Endothelial cell of umbilical vein (primary cell): ENCODE measurements at regions not wholly inside any gene's neighbourhood (a gene's known extent, or its start where the extent isn't known, plus 50 kb on each side); places are given as distances from the start of the nearest gene placed in this dataset.

ENCODE experiments used
- BruUV-seq: library from RNA; stranded (reverse); fragments of 400-500 nt; replicated peaks from 2 replicates; lab custom pipeline; 2021; lab: Mats Ljungman, UMichigan
- CTCF ChIA-PET: fragments of 300-600, 350-600 bp; sonication (Branson Sonifier 250); formaldehyde crosslinking; loops from one replicate; lab custom pipeline; 2021; ENCODE audit warnings: antibody characterized with exemption, inconsistent platforms; lab: Charles Lee
- POLR2A ChIA-PET: fragments of 300-600, 350-600 bp; sonication (Branson Sonifier 250); formaldehyde crosslinking; loops from one replicate; lab custom pipeline; 2021; ENCODE audit warnings: antibody characterized with exemption, inconsistent platforms; lab: Charles Lee
- DNase-seq: peaks from one replicate; pipeline ENCODE4 v3.0.0-alpha.2; 2011; ENCODE audit warnings: low read depth, low spot score
- FAIRE-seq: peaks from 2 replicates; lab custom pipeline; 2011; peaks lifted over from hg19 to GRCh38; lab: Jason Lieb, UNC
- H2AFZ ChIP-seq: 2 replicates; pipeline ENCODE4 v1.6.0; 2012; ENCODE audit warnings: low read depth, low read length, control low read depth, inconsistent platforms
- H3K27ac ChIP-seq: 2 replicates; pipeline ENCODE4 v1.5.1; 2011; ENCODE audit warnings: low read depth, mild to moderate bottlenecking, control low read depth, low read length, moderate library complexity; ENCODE audit not compliant: insufficient read depth
- H3K27me3 ChIP-seq, 2 experiments: 2 replicates each; pipeline versions ENCODE4 v1.6.0 to v1.6.1; 2011; ENCODE audit warnings: low read length in 2 of 2, mixed read lengths in 1 of 2; ENCODE audit not compliant: control insufficient read depth in 2 of 2, insufficient read depth in 2 of 2
- H3K36me3 ChIP-seq, 2 experiments: 2 replicates in 1 of 2; 3 replicates in 1 of 2; pipeline ENCODE4 v1.5.1; 2011; ENCODE audit warnings: low read length in 2 of 2, mild to moderate bottlenecking in 1 of 2, moderate library complexity in 1 of 2; ENCODE audit not compliant: control insufficient read depth in 2 of 2, insufficient read depth in 2 of 2; ENCODE audit errors: extremely low read depth in 1 of 2
- H3K4me1 ChIP-seq: 3 replicates; pipeline ENCODE4 v1.5.1; 2011; ENCODE audit warnings: mild to moderate bottlenecking, low read length; ENCODE audit not compliant: control insufficient read depth, insufficient read depth; ENCODE audit errors: extremely low read depth
- H3K4me2 ChIP-seq: 2 replicates; pipeline ENCODE4 v1.6.1; 2011; ENCODE audit warnings: low read length, control low read depth, mixed read lengths; ENCODE audit not compliant: insufficient read depth
- H3K4me3 ChIP-seq, 3 experiments: fragments of 200-600 bp in 1 of 3; sonication (generic), shearing (Covaris generic) in 1 of 3; replicated peaks in 1 of 3; 2 replicates each; pipeline ENCODE4 v1.5.1; 2011 to 2016; ENCODE audit warnings: control low read depth in 3 of 3, low read length in 3 of 3, mild to moderate bottlenecking in 2 of 3, inconsistent platforms in 1 of 3, low read depth in 1 of 3, moderate library complexity in 1 of 3; ENCODE audit not compliant: insufficient read depth in 1 of 3
- H3K79me2 ChIP-seq: 2 replicates; pipeline ENCODE4 v1.6.0; 2012; ENCODE audit warnings: low read length, inconsistent platforms; ENCODE audit not compliant: control insufficient read depth, insufficient read depth
- H3K9ac ChIP-seq: replicated peaks from 2 replicates; pipeline ENCODE3; 2011; ENCODE audit warnings: low read length, control low read depth; ENCODE audit not compliant: insufficient read depth; ENCODE audit errors: extremely low read depth
- H3K9me1 ChIP-seq: replicated peaks from 3 replicates; pipeline ENCODE4 v1.6.0; 2011; ENCODE audit warnings: mild to moderate bottlenecking, low read length; ENCODE audit not compliant: control insufficient read depth, insufficient read depth; ENCODE audit errors: extremely low read depth
- H3K9me3 ChIP-seq: replicated peaks from 2 replicates; pipeline ENCODE4 v1.5.1; 2012; ENCODE audit warnings: low read length, inconsistent platforms; ENCODE audit not compliant: control insufficient read depth, insufficient read depth
- H4K20me1 ChIP-seq: replicated peaks from 2 replicates; pipeline ENCODE3; 2011; ENCODE audit warnings: mild to moderate bottlenecking, low read length; ENCODE audit not compliant: control insufficient read depth, insufficient read depth; ENCODE audit errors: extremely low read depth
- EZH2 ChIP-seq: IDR thresholded peaks from 2 replicates; pipeline ENCODE4 v1.6.1; 2012; ENCODE audit warnings: borderline replicate concordance, low read depth, mild to moderate bottlenecking, moderate library complexity, low read length, inconsistent platforms; ENCODE audit not compliant: severe bottlenecking
- FOS ChIP-seq: IDR thresholded peaks from 2 replicates; pipeline ENCODE4 v1.6.1; 2011; ENCODE audit warnings: mild to moderate bottlenecking, low read length, moderate library complexity, borderline replicate concordance; ENCODE audit not compliant: insufficient read depth
- GATA2 ChIP-seq: IDR thresholded peaks from 2 replicates; pipeline ENCODE4 v1.7.0; 2011; ENCODE audit warnings: low read depth, mild to moderate bottlenecking, moderate library complexity, mixed read lengths, low read length; ENCODE audit not compliant: insufficient read length, insufficient read depth
- JUN ChIP-seq: IDR thresholded peaks from 2 replicates; pipeline ENCODE4 v1.6.1; 2011; ENCODE audit warnings: borderline replicate concordance, low read depth; ENCODE audit not compliant: insufficient read length, insufficient read depth
- MYC ChIP-seq: IDR thresholded peaks from one replicate; pipeline ENCODE4 v1.6.1; 2011; ENCODE audit warnings: mild to moderate bottlenecking, low read depth, low read length
- POLR2AphosphoS5 ChIP-seq: IDR thresholded peaks from 2 replicates; pipeline ENCODE4 v1.6.1; 2012; ENCODE audit warnings: low read depth, mild to moderate bottlenecking, control low read depth, low read length, moderate library complexity; ENCODE audit not compliant: insufficient read depth
- dilution Hi-C: fragments of 300-500 bp; cut with MboI; formaldehyde crosslinking; loops from one replicate; pipeline ENCODE4 v1.15.0; 2019; ENCODE audit warnings: low sequenced_read_pairs; ENCODE audit not compliant: extremely low pct_ligation_motif_present
- intact Hi-C: fragments of 100-400 bp; cut with micrococcal nuclease; formaldehyde crosslinking; loops from one replicate; pipeline ENCODE4 v1.10.0; 2022
- TF ChIP-seq, protein P1 (sequence below), 2 donors: IDR thresholded peaks; 1 replicate in 1 of 2; 2 replicates in 1 of 2; pipeline ENCODE4 v1.5.1; 2011; ENCODE audit warnings: low read length in 2 of 2, mild to moderate bottlenecking in 2 of 2, moderate library complexity in 2 of 2, control low read depth in 1 of 2, inconsistent platforms in 1 of 2, low read depth in 1 of 2; ENCODE audit not compliant: insufficient read depth in 1 of 2; ENCODE audit errors: extremely low read depth in 1 of 2

DNA sequence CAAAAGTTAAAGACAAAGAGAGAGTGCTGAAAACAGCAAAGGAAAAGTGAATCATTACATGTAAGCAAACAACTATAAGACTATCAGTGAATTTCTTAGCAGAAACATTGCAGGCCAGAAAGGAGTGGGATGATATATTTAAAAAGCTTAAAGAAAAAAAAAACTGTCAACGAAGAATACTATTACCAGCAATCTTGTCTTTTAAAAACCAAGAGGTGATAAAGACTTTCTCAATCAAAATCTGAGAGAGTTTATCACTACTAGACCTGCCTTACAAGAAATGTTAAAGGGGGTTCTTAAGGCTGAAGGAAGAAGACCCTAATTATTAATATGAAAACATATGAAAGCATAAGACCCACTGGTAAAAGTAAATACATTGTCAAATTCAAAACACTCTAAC is 132.5 kb upstream of the ZCCHC13 start:
- TF ChIP-seq POLR2AphosphoS5 (no peak), GATA2 (no peak), FOS (no peak), JUN (no peak)
- dilution Hi-C loops (no loop called here), intact Hi-C loops (no loop called here)
- no peak overlapping the region for H3K27ac ChIP-seq
- DNase-seq = no peak
- H4K20me1 ChIP-seq = no peaks in the 10 kb centered on the region
- no peak overlapping the region for H2AFZ ChIP-seq
- no peaks in the 10 kb centered on the region for H3K9me3 ChIP-seq
- POLR2A ChIA-PET = no interaction called here
- H3K36me3 ChIP-seq = no peaks in the 10 kb centered on the region
- CTCF ChIA-PET = no interaction called here
- BruUV-seq = no TSS peak
- H3K4me1 ChIP-seq = no peaks in the 10 kb centered on the region
- H3K4me3 ChIP-seq = no peak overlapping the region
- FAIRE-seq = no peak
- H3K79me2 ChIP-seq = no peaks in the 10 kb centered on the region
- H3K9ac ChIP-seq = no peak overlapping the region
- H3K27me3 ChIP-seq = no peaks in the 10 kb centered on the region
- no peak overlapping the region for H3K4me2 ChIP-seq
- H3K9me1 ChIP-seq = no peaks in the 10 kb centered on the region

DNA sequence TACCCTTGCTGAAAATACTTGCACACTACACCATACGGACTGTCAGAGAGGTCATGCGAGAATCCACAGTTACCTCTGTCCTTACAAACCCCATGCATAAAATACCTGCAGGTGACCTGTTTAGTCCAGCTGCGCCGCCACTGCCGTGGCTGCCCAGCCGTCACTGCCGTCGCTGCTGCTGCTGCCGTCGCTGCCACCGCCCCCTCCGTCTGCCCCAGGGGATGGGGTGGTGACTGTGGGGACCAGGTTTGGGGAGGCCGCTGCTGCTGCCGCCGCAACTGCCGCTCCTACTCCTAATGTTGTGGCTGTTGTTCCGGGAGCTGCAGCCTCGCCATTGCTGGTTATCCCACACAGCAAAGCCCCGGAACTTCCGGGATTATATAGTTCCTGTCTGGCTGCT is 141.8 kb upstream of the ZCCHC13 start:
- no peak overlapping the region for H3K4me3 ChIP-seq
- H3K9me1 ChIP-seq = no peaks in the 10 kb centered on the region
- ChIA-PET CTCF (no interaction called here), POLR2A (no interaction called here)
- H3K27me3 ChIP-seq = no peaks in the 10 kb centered on the region
- BruUV-seq = no TSS peak
- no peak for DNase-seq
- no peak for FAIRE-seq
- H3K27ac ChIP-seq = no peak overlapping the region
- no peaks in the 10 kb centered on the region for H4K20me1 ChIP-seq
- TF ChIP-seq MYC (no peak), EZH2 (no peak), FOS (no peak)
- TF ChIP-seq, protein P1, sequence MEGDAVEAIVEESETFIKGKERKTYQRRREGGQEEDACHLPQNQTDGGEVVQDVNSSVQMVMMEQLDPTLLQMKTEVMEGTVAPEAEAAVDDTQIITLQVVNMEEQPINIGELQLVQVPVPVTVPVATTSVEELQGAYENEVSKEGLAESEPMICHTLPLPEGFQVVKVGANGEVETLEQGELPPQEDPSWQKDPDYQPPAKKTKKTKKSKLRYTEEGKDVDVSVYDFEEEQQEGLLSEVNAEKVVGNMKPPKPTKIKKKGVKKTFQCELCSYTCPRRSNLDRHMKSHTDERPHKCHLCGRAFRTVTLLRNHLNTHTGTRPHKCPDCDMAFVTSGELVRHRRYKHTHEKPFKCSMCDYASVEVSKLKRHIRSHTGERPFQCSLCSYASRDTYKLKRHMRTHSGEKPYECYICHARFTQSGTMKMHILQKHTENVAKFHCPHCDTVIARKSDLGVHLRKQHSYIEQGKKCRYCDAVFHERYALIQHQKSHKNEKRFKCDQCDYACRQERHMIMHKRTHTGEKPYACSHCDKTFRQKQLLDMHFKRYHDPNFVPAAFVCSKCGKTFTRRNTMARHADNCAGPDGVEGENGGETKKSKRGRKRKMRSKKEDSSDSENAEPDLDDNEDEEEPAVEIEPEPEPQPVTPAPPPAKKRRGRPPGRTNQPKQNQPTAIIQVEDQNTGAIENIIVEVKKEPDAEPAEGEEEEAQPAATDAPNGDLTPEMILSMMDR (IDR thresholded peaks at IDR 0.05; ENCODE audit: extremely low read depth in 1 of 2, insufficient read depth in 1 of 2, low read depth in 1 of 2, low read length in 2 of 2) = no peak
- H3K9me3 ChIP-seq = no peaks in the 10 kb centered on the region
- intact Hi-C loops = no loop called here
- no peaks in the 10 kb centered on the region for H3K36me3 ChIP-seq
- no peak overlapping the region for H2AFZ ChIP-seq
- dilution Hi-C loops = no loop called here
- H3K4me2 ChIP-seq = no peak overlapping the region
- H3K79me2 ChIP-seq = no peaks in the 10 kb centered on the region
- H3K4me1 ChIP-seq = no peaks in the 10 kb centered on the region
- H3K9ac ChIP-seq = no peak overlapping the region
